PC-9 (cell line): ENCODE measurements at regions not wholly inside any gene's neighbourhood (a gene's known extent, or its start where the extent isn't known, plus 50 kb on each side); places are given as distances from the start of the nearest gene placed in this dataset.

ENCODE experiments used
- CTCF ChIP-seq: fragments of 200-600 bp; sonication (generic); conservative IDR thresholded peaks from 2 replicates; pipeline ENCODE4 v1.6.1; 2017; ENCODE audit warnings: mixed run types, antibody characterized with exemption, mild to moderate bottlenecking, moderate library complexity
- EZH2 ChIP-seq: fragments of 200-600 bp; sonication (generic); IDR thresholded peaks from 2 replicates; pipeline ENCODE4 v1.8.0; 2017; ENCODE audit warnings: antibody characterized with exemption, low read depth

- no peak for TF ChIP-seq CTCF
- TF ChIP-seq EZH2, result no peak
Observed at GRCh38 chr2:9152975-9153642, 53.5 kb upstream of the ASAP2 start.
